Osteoblast (primary cell): ENCODE measurements at regions not wholly inside any gene's neighbourhood (a gene's known extent, or its start where the extent isn't known, plus 50 kb on each side); places are given as distances from the start of the nearest gene placed in this dataset.

Source experiments
- DNase-seq: peaks from one replicate; pipeline ENCODE4 v3.0.0; 2011; ENCODE audit warnings: low spot score, mixed read lengths; ENCODE audit not compliant: insufficient read length; ENCODE audit errors: missing footprints
- H2AFZ ChIP-seq: 2 replicates; pipeline ENCODE4 v1.6.0; 2011; ENCODE audit warnings: mild to moderate bottlenecking, low read length
- H3K27ac ChIP-seq: 2 replicates; pipeline ENCODE4 v1.5.1; 2011; ENCODE audit warnings: mild to moderate bottlenecking, low read depth, low read length, moderate library complexity
- H3K27me3 ChIP-seq: 2 replicates; pipeline ENCODE4 v1.6.0; 2012; ENCODE audit warnings: mild to moderate bottlenecking, control low read depth, inconsistent platforms, low read length, moderate library complexity; ENCODE audit not compliant: insufficient read depth
- H3K36me3 ChIP-seq: 2 replicates; pipeline ENCODE4 v1.5.1; 2011; ENCODE audit warnings: mild to moderate bottlenecking, low read length, control low read depth, moderate library complexity; ENCODE audit not compliant: insufficient read depth
- H3K4me1 ChIP-seq: 2 replicates; pipeline ENCODE4 v1.5.1; 2011; ENCODE audit warnings: mild to moderate bottlenecking, low read length, control low read depth, moderate library complexity; ENCODE audit not compliant: insufficient read depth
- H3K4me2 ChIP-seq: 2 replicates; pipeline ENCODE4 v1.6.0; 2011; ENCODE audit warnings: mild to moderate bottlenecking, low read length; ENCODE audit not compliant: insufficient read depth
- H3K4me3 ChIP-seq: fragments of 200-600 bp; sonication (generic); 3 replicates; pipeline ENCODE4 v1.5.1; 2012; ENCODE audit warnings: mild to moderate bottlenecking, low read length, inconsistent platforms; ENCODE audit not compliant: insufficient read depth
- H3K79me2 ChIP-seq: 2 replicates; pipeline ENCODE4 v1.6.0; 2012; ENCODE audit warnings: mild to moderate bottlenecking, low read length, control low read depth, inconsistent platforms; ENCODE audit not compliant: insufficient read depth
- H3K9me3 ChIP-seq: 2 replicates; pipeline ENCODE4 v1.5.1; 2011; ENCODE audit warnings: low read depth, low read length, control low read depth
- H4K20me1 ChIP-seq: 2 replicates; pipeline ENCODE4 v1.6.0; 2012; ENCODE audit warnings: mild to moderate bottlenecking, low read length, control low read depth; ENCODE audit not compliant: insufficient read depth
- CTCF ChIP-seq: IDR thresholded peaks from 2 replicates; pipeline ENCODE4 v1.5.1; 2011; ENCODE audit warnings: mild to moderate bottlenecking, low read depth, low read length, moderate library complexity; ENCODE audit errors: extremely low read depth

- Histone ChIP-seq H3K4me1 (no peaks in the 10 kb centered on the region), H3K27ac (no peak overlapping the region), H3K9me3 (no peaks in the 10 kb centered on the region), H3K4me3 (no peak overlapping the region), H3K4me2 (no peak overlapping the region), H3K36me3 (no peaks in the 10 kb centered on the region), H3K79me2 (no peaks in the 10 kb centered on the region), H3K27me3 (no peaks in the 10 kb centered on the region), H2AFZ (no peak overlapping the region), H4K20me1 (no peaks in the 10 kb centered on the region)
- no peak for TF ChIP-seq CTCF
- DNase-seq: no peak
Observed at GRCh38 chr7:3198316-3198715, 102.7 kb upstream of the SDK1 start.

GRCh38 chr7:3200504-3200903 is 100.5 kb upstream of the SDK1 start:
- TF ChIP-seq CTCF: peak; percentile 46
- H3K36me3 ChIP-seq: no peaks in the 10 kb centered on the region
- H3K4me1 ChIP-seq: no peaks in the 10 kb centered on the region
- H3K9me3 ChIP-seq: no peaks in the 10 kb centered on the region
- H3K27me3 ChIP-seq: no peaks in the 10 kb centered on the region
- H3K4me2 ChIP-seq: no peak overlapping the region
- H4K20me1 ChIP-seq: no peaks in the 10 kb centered on the region
- DNase-seq: no peak
- no peak overlapping the region for H3K4me3 ChIP-seq
- H2AFZ ChIP-seq: no peak overlapping the region
- H3K79me2 ChIP-seq: no peaks in the 10 kb centered on the region
- no peak overlapping the region for H3K27ac ChIP-seq

GRCh38 chr7:3201306-3201705 is 99.7 kb upstream of the SDK1 start:
- Histone ChIP-seq H2AFZ (no peak overlapping the region), H3K4me1 (no peaks in the 10 kb centered on the region), H4K20me1 (no peaks in the 10 kb centered on the region), H3K79me2 (no peaks in the 10 kb centered on the region), H3K9me3 (no peaks in the 10 kb centered on the region), H3K4me2 (no peak overlapping the region), H3K27ac (no peak overlapping the region), H3K4me3 (no peak overlapping the region), H3K27me3 (no peaks in the 10 kb centered on the region), H3K36me3 (no peaks in the 10 kb centered on the region)
- DNase-seq: no peak
- TF ChIP-seq CTCF: no peak

GRCh38 chr7:3201937-3202710 is 98.9 kb upstream of the SDK1 start:
- no peak for TF ChIP-seq CTCF
- no peak overlapping the region for H2AFZ ChIP-seq
- H3K4me3 ChIP-seq: no peak overlapping the region
- H3K36me3 ChIP-seq: no peaks in the 10 kb centered on the region
- H3K4me1 ChIP-seq: no peaks in the 10 kb centered on the region
- DNase-seq: no peak
- no peak overlapping the region for H3K27ac ChIP-seq
- no peaks in the 10 kb centered on the region for H4K20me1 ChIP-seq
- no peak overlapping the region for H3K4me2 ChIP-seq
- no peaks in the 10 kb centered on the region for H3K79me2 ChIP-seq
- H3K9me3 ChIP-seq: no peaks in the 10 kb centered on the region
- H3K27me3 ChIP-seq: no peaks in the 10 kb centered on the region
